Mucosa of rectum (tissue), 2 donors: ENCODE measurements at regions not wholly inside any gene's neighbourhood (a gene's known extent, or its start where the extent isn't known, plus 50 kb on each side); places are given as distances from the start of the nearest gene placed in this dataset.

ENCODE experiments used
- H3K27ac ChIP-seq, 2 donors: one replicate each; pipeline ENCODE4 v1.7.0; 2013; ENCODE audit warnings: inconsistent platforms in 2 of 2, low read depth in 2 of 2, low read length in 2 of 2
- H3K27me3 ChIP-seq, 2 donors: one replicate each; pipeline ENCODE4 v1.7.0; 2013; ENCODE audit warnings: low read length in 2 of 2; ENCODE audit not compliant: control insufficient read depth in 2 of 2, insufficient read depth in 2 of 2
- H3K36me3 ChIP-seq, 2 donors: one replicate each; pipeline ENCODE4 v1.7.0; 2013; ENCODE audit warnings: low read length in 2 of 2; ENCODE audit not compliant: control insufficient read depth in 2 of 2, insufficient read depth in 2 of 2
- H3K4me1 ChIP-seq, 2 donors: one replicate each; pipeline ENCODE4 v1.7.0; 2013; ENCODE audit warnings: low read length in 2 of 2, mild to moderate bottlenecking in 1 of 2; ENCODE audit not compliant: control insufficient read depth in 2 of 2, insufficient read depth in 2 of 2
- H3K4me3 ChIP-seq, 2 donors: one replicate each; pipeline ENCODE4 v1.7.0; 2013; ENCODE audit warnings: low read length in 2 of 2
- H3K9ac ChIP-seq, 2 donors: one replicate each; pipeline ENCODE4 v1.7.0; 2013; ENCODE audit warnings: low read length in 2 of 2, low read depth in 1 of 2, mild to moderate bottlenecking in 1 of 2
- H3K9me3 ChIP-seq, 2 donors: one replicate each; pipeline ENCODE4 v1.7.0; 2013; ENCODE audit warnings: low read length in 2 of 2; ENCODE audit not compliant: control insufficient read depth in 2 of 2
- donor health status: healthy.
- donor health status: Normal muscosa, but diverticular disease.

GRCh38 chr10:2984682-2985081 is 82.7 kb upstream of the PFKP start:
- Histone ChIP-seq H3K4me3 (no peak overlapping the region), H3K27ac (no peak overlapping the region), H3K9ac (no peak overlapping the region), H3K27me3 (no peaks in the 10 kb centered on the region), H3K9me3 (peaks cover 0 to 9% of the 10 kb centered on the region in 2 donors), H3K4me1 (peaks cover 3 to 16% of the 10 kb centered on the region in 2 donors), H3K36me3 (no peaks in the 10 kb centered on the region)

GRCh38 chr10:2982146-2982545 is 85.2 kb upstream of the PFKP start:
- H3K4me3 ChIP-seq: no peak overlapping the region
- H3K9ac ChIP-seq: no peak overlapping the region
- no peaks in the 10 kb centered on the region for H3K27me3 ChIP-seq
- no peaks in the 10 kb centered on the region for H3K36me3 ChIP-seq
- H3K9me3 ChIP-seq: no peaks in the 10 kb centered on the region
- peaks cover 3 to 16% of the 10 kb centered on the region in 2 donors for H3K4me1 ChIP-seq
- no peak overlapping the region for H3K27ac ChIP-seq

DNA sequence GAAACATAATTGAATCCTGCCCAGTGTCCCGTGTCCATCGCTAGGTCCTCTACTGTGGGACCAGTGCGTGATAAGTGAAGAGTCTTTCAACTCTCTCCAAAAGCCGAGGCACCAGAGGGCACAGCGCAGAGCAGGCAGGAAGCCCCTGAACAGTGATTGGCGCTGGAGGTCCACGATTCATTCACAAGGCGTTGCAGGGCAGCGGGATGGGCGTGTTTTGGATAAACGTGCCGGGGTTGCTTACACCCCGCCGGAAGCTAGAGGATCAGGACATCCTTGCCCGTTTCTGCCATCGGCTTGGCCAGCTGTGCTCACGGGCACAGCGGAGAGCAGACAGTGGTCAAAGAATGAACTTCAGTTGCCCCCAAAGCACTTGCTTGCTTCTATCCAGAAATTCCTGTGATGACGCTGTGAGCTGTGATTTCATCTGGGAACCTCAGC is 86.0 kb upstream of the PFKP start:
- Histone ChIP-seq H3K9me3 (no peaks in the 10 kb centered on the region), H3K4me3 (no peak overlapping the region), H3K36me3 (no peaks in the 10 kb centered on the region), H3K27ac (no peak overlapping the region), H3K9ac (no peak overlapping the region), H3K4me1 (peaks cover 3 to 9% of the 10 kb centered on the region in 2 donors), H3K27me3 (no peaks in the 10 kb centered on the region)

- H3K36me3 ChIP-seq: no peaks in the 10 kb centered on the region
- H3K27me3 ChIP-seq: no peaks in the 10 kb centered on the region
- H3K4me3 ChIP-seq: no peak overlapping the region
- peaks cover 3 to 4% of the 10 kb centered on the region in 2 donors for H3K4me1 ChIP-seq
- no peak overlapping the region for H3K9ac ChIP-seq
- H3K27ac ChIP-seq: no peak overlapping the region
- no peaks in the 10 kb centered on the region for H3K9me3 ChIP-seq
These were observed 86.5 kb upstream of the PFKP start for GRCh38 chr10:2980791-2981360.

DNA sequence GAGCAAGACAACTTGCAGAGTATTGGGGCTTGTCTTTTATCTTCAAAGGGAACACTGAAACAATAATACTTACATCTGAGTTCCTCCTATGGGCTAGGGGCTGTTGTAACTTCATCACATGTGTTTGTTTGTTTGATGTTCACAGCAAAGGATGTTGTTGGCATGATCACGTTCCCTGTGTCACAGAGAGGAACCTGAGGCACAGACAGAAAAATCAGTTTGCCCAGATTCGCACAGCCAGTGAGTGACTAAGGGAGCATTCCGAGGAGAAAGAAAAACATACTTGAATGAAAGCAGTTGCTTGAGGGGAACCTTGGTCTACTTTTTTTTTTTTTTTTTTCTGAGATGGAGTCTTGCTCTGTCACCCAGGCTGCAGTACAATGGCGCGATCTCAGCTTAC is 87.2 kb upstream of the PFKP start:
- Histone ChIP-seq H3K27me3 (no peaks in the 10 kb centered on the region), H3K4me1 (peaks cover 0 to under 1% of the 10 kb centered on the region in 2 donors), H3K4me3 (no peak overlapping the region), H3K27ac (no peak overlapping the region), H3K36me3 (no peaks in the 10 kb centered on the region), H3K9ac (no peak overlapping the region), H3K9me3 (no peaks in the 10 kb centered on the region)

GRCh38 chr10:2979306-2979705 is 88.0 kb upstream of the PFKP start:
- Histone ChIP-seq H3K4me1 (no peaks in the 10 kb centered on the region), H3K36me3 (no peaks in the 10 kb centered on the region), H3K4me3 (no peak overlapping the region), H3K9ac (no peak overlapping the region), H3K9me3 (no peaks in the 10 kb centered on the region), H3K27ac (no peak overlapping the region), H3K27me3 (no peaks in the 10 kb centered on the region)

- Histone ChIP-seq H3K4me1 (no peaks in the 10 kb centered on the region), H3K36me3 (no peaks in the 10 kb centered on the region), H3K4me3 (no peak overlapping the region), H3K9ac (no peak overlapping the region), H3K9me3 (no peaks in the 10 kb centered on the region), H3K27me3 (no peaks in the 10 kb centered on the region), H3K27ac (no peak overlapping the region)
These were observed 88.6 kb upstream of the PFKP start for GRCh38 chr10:2978574-2979273.

DNA sequence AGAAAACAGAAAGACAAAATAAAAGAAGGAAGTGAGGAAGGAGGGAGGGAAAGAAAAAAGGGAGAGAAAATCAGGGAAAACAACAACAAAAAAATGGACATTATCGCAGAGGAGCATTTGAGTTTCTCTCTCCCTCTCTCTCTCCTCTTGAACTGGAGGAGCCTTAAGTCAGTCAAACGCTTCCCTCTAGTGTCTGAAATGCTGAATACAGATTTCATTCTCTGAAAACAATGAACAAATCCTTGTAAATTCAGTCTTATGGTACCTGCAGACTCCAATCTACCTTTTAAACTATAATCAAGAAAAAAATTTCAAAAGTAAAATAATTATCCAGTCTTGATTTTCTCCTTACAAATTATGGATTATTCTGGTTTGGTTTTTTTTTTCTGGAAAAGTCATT is 89.2 kb upstream of the PFKP start:
- Histone ChIP-seq H3K27me3 (no peaks in the 10 kb centered on the region), H3K27ac (no peak overlapping the region), H3K4me3 (no peak overlapping the region), H3K4me1 (no peaks in the 10 kb centered on the region), H3K9ac (no peak overlapping the region), H3K9me3 (no peaks in the 10 kb centered on the region), H3K36me3 (no peaks in the 10 kb centered on the region)

DNA sequence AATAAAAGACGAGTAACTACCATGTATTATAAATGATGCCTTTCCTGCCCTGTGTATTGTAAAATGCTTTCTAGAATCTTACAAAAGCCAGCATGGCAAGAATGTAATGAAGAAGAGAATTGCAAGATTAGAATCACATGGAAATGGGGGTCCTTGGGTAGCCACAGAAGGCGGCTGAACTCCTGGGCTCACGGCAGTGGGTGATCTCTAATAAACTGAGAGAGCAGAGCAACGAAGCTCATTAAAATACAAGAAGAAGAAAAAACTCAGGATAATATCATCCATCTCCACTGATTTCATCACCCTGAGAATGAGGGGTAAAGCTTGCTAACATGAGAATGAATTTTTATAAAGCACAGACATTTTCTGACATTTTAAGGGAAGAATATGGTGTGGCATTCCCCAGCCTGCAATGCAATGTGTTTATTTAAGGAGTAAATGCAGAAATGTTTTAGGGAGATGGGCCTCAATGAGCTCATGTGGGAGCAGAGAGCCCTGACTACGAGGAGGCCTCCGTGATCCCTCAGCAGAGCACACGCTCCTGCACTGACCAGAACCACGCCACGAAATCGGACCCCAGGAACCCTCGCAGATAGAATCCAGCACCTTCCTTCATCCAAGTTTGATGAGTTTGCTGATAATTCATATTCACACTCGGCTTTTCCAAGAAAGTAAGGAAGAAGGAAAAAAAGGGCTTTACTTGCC is 92.7 kb upstream of the PFKP start:
- H3K4me3 ChIP-seq: no peak overlapping the region
- no peak overlapping the region for H3K27ac ChIP-seq
- H3K9me3 ChIP-seq: no peaks in the 10 kb centered on the region
- no peaks in the 10 kb centered on the region for H3K4me1 ChIP-seq
- H3K9ac ChIP-seq: no peak overlapping the region
- H3K27me3 ChIP-seq: no peaks in the 10 kb centered on the region
- H3K36me3 ChIP-seq: no peaks in the 10 kb centered on the region

DNA sequence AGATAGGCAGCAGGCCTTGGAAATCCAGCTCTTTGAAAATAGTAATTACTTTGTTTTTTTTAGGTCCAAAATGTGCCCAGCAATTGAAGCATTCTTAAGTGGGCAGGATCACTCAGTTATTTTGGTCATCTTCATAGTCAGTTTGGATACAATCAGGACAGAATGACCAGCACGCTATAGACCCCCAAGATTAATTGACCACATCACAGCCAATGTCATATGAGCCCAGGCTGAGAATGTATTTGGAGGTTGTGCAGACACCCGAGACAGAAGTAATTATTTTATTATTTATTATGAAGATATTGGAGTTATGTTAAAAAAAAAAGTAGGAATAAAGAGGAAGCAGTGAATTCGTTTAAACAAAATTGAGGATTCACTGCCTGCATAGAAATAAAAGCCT is 93.3 kb upstream of the PFKP start:
- Histone ChIP-seq H3K9me3 (no peaks in the 10 kb centered on the region), H3K4me3 (no peak overlapping the region), H3K27me3 (no peaks in the 10 kb centered on the region), H3K4me1 (no peaks in the 10 kb centered on the region), H3K27ac (no peak overlapping the region), H3K36me3 (no peaks in the 10 kb centered on the region), H3K9ac (no peak overlapping the region)
